Neural cell (in vitro differentiated cells): ENCODE measurements at regions not wholly inside any gene's neighbourhood (a gene's known extent, or its start where the extent isn't known, plus 50 kb on each side); places are given as distances from the start of the nearest gene placed in this dataset.

ENCODE experiments used
- H2AFZ ChIP-seq: fragments of 200-600, 300-800 bp; sonication (generic), shearing (Covaris generic); 2 replicates; pipeline ENCODE4 v1.6.0; 2014; ENCODE audit warnings: low read depth, mild to moderate bottlenecking, antibody characterized with exemption, low read length, moderate library complexity
- H3F3A ChIP-seq: fragments of 200-600 bp; shearing (Covaris generic); 2 replicates; pipeline ENCODE4 v1.6.1; 2016; ENCODE audit warnings: mild to moderate bottlenecking, moderate library complexity, mixed read lengths, antibody characterized with exemption, low read length; ENCODE audit not compliant: insufficient read depth, poor library complexity, severe bottlenecking
- H3K27ac ChIP-seq: fragments of 200-600, 300-800 bp; sonication (generic), shearing (Covaris generic); 2 replicates; pipeline ENCODE4 v1.5.1; 2014; ENCODE audit warnings: mild to moderate bottlenecking, low read length, moderate library complexity
- H3K27me3 ChIP-seq: fragments of 300-800, 200-600 bp; sonication (generic), shearing (Covaris generic); 2 replicates; pipeline ENCODE4 v1.6.0; 2014; ENCODE audit warnings: mild to moderate bottlenecking, low read depth, low read length, moderate library complexity; ENCODE audit not compliant: insufficient read depth
- H3K36me3 ChIP-seq: fragments of 300-800, 200-600 bp; sonication (generic), shearing (Covaris generic); 2 replicates; pipeline ENCODE4 v1.5.1; 2014; ENCODE audit warnings: mild to moderate bottlenecking, antibody characterized with exemption, low read length, moderate library complexity; ENCODE audit not compliant: insufficient read depth
- H3K4me2 ChIP-seq: fragments of 300-800, 200-600 bp; sonication (generic), shearing (Covaris generic); 2 replicates; pipeline ENCODE4 v1.6.0; 2014; ENCODE audit warnings: mild to moderate bottlenecking, low read length
- H3K4me3 ChIP-seq: fragments of 300-800, 200-600 bp; sonication (generic), shearing (Covaris generic); 2 replicates; pipeline ENCODE4 v1.5.1; 2014; ENCODE audit warnings: mild to moderate bottlenecking, low read length, moderate library complexity
- H3K79me2 ChIP-seq: fragments of 200-600 bp; shearing (Covaris generic); replicated peaks from 2 replicates; pipeline ENCODE4 v1.6.0; 2014; ENCODE audit warnings: mild to moderate bottlenecking, low read length, moderate library complexity; ENCODE audit not compliant: insufficient read depth
- H3K9ac ChIP-seq: fragments of 300-800, 200-600 bp; sonication (generic), shearing (Covaris generic); 2 replicates; pipeline ENCODE4 v1.6.1; 2016; ENCODE audit warnings: mild to moderate bottlenecking, low read length, mixed read lengths
- H3K9me2 ChIP-seq: fragments of 200-600 bp; shearing (Covaris generic); 2 replicates; pipeline ENCODE4 v1.6.1; 2016; ENCODE audit warnings: mild to moderate bottlenecking, low read length, mixed read lengths; ENCODE audit not compliant: insufficient read depth
- H3K9me3 ChIP-seq: fragments of 200-600, 300-800 bp; sonication (generic), shearing (Covaris generic); 2 replicates; pipeline ENCODE4 v1.6.1; 2016; ENCODE audit warnings: mild to moderate bottlenecking, mixed run types, low read length, moderate library complexity, mixed read lengths
- H4K20me1 ChIP-seq: fragments of 200-600 bp; shearing (Covaris generic); 2 replicates; pipeline ENCODE4 v1.6.1; 2016; ENCODE audit warnings: mild to moderate bottlenecking, mixed run types; ENCODE audit not compliant: insufficient read depth
- CTCF ChIP-seq: fragments of 450-650 bp; IDR thresholded peaks from 2 replicates; pipeline ENCODE4 v1.5.1; 2014; ENCODE audit warnings: antibody characterized with exemption, mild to moderate bottlenecking, moderate library complexity; ENCODE audit not compliant: poor library complexity, severe bottlenecking
- EP300 ChIP-seq: fragments of 450-650 bp; conservative IDR thresholded peaks from 2 replicates; pipeline ENCODE4 v1.6.1; 2014; ENCODE audit warnings: antibody characterized with exemption, mild to moderate bottlenecking, moderate library complexity; ENCODE audit not compliant: poor library complexity, severe bottlenecking
- EZH2 ChIP-seq: fragments of 200-600, 300-800 bp; shearing (Covaris generic), sonication (generic); IDR thresholded peaks from 2 replicates; pipeline ENCODE4 v1.6.1; 2014; ENCODE audit warnings: antibody characterized with exemption, low read length, borderline replicate concordance, mild to moderate bottlenecking; ENCODE audit not compliant: insufficient read depth, poor library complexity, severe bottlenecking
- MXI1 ChIP-seq: fragments of 450-650 bp; conservative IDR thresholded peaks from 2 replicates; pipeline ENCODE4 v1.6.1; 2014; ENCODE audit warnings: antibody characterized with exemption, mild to moderate bottlenecking; ENCODE audit not compliant: poor library complexity, severe bottlenecking
- POLR2AphosphoS5 ChIP-seq: IDR thresholded peaks from 2 replicates; pipeline ENCODE4 v1.6.1; 2012
- RAD21 ChIP-seq: fragments of 450-650 bp; conservative IDR thresholded peaks from 2 replicates; pipeline ENCODE4 v1.6.1; 2014; ENCODE audit warnings: antibody characterized with exemption, mild to moderate bottlenecking, moderate library complexity
- REST ChIP-seq: IDR thresholded peaks from 2 replicates; pipeline ENCODE4 v1.6.1; 2012; ENCODE audit warnings: borderline replicate concordance
- SMC3 ChIP-seq: fragments of 450-650 bp; conservative IDR thresholded peaks from 2 replicates; pipeline ENCODE4 v1.6.1; 2014; ENCODE audit warnings: antibody characterized with exemption, mild to moderate bottlenecking, moderate library complexity; ENCODE audit not compliant: poor library complexity
- TAF1 ChIP-seq: IDR thresholded peaks from 2 replicates; pipeline ENCODE4 v1.6.1; 2012; ENCODE audit warnings: low read depth

GRCh38 chr2:13115643-13116042, 398.9 kb downstream of the TRIB2 start:
- H3K4me2 ChIP-seq = no peak overlapping the region
- no peaks in the 10 kb centered on the region for H3K9me3 ChIP-seq
- no peak overlapping the region for H3K4me3 ChIP-seq
- H3K27me3 ChIP-seq = no peaks in the 10 kb centered on the region
- H3K9ac ChIP-seq = no peak overlapping the region
- H3K9me2 ChIP-seq = no peaks in the 10 kb centered on the region
- H3K36me3 ChIP-seq = no peaks in the 10 kb centered on the region
- no peaks in the 10 kb centered on the region for H4K20me1 ChIP-seq
- no peaks in the 10 kb centered on the region for H3F3A ChIP-seq
- no peak for TF ChIP-seq SMC3
- TF ChIP-seq TAF1 = no peak
- TF ChIP-seq EP300 = no peak
- no peak for TF ChIP-seq EZH2
- TF ChIP-seq REST = no peak
- TF ChIP-seq MXI1 = no peak
- no peak for TF ChIP-seq POLR2AphosphoS5
- TF ChIP-seq RAD21 = no peak
- no peak for TF ChIP-seq CTCF
- no peak overlapping the region for H2AFZ ChIP-seq
- no peak overlapping the region for H3K27ac ChIP-seq
- H3K79me2 ChIP-seq = no peaks in the 10 kb centered on the region

- Histone ChIP-seq H3K4me2 (no peak overlapping the region), H3K27me3 (no peaks in the 10 kb centered on the region), H3K79me2 (no peaks in the 10 kb centered on the region), H3K9me2 (no peaks in the 10 kb centered on the region), H3F3A (no peaks in the 10 kb centered on the region), H3K9me3 (no peaks in the 10 kb centered on the region), H2AFZ (no peak overlapping the region), H3K27ac (no peak overlapping the region), H3K9ac (no peak overlapping the region), H3K36me3 (no peaks in the 10 kb centered on the region), H3K4me3 (no peak overlapping the region), H4K20me1 (no peaks in the 10 kb centered on the region)
- TF ChIP-seq POLR2AphosphoS5 (no peak), SMC3 (no peak), MXI1 (no peak), TAF1 (no peak), RAD21 (no peak), REST (no peak), EZH2 (no peak), EP300 (no peak), CTCF (no peak)
Observed at GRCh38 chr2:13121096-13121495, 404.4 kb downstream of the TRIB2 start.
